Pancreas (tissue), 10 donors: ENCODE measurements at regions not wholly inside any gene's neighbourhood (a gene's known extent, or its start where the extent isn't known, plus 50 kb on each side); places are given as distances from the start of the nearest gene placed in this dataset.
"Not testable (repeated sequence)": the region's sequence is repeated elsewhere in the genome, so short reads cannot be mapped to it uniquely, and the experiment has no call there.

Experiments used
- ATAC-seq, 4 donors: fragments of 200-7000 bp; cut with Tn5 transposase; one replicate each; pipeline versions ENCODE4 v1.8.0 to v1.9.1; 2020; ENCODE audit warnings: mild to moderate bottlenecking in 4 of 4, moderate library complexity in 4 of 4
- DNase-seq, 6 donors: peaks; one replicate each; pipeline ENCODE4 v3.0.0-alpha.2; 2020
- FAIRE-seq: peaks from 2 replicates; lab custom pipeline; 2012; peaks lifted over from hg19 to GRCh38; lab: Jason Lieb, UNC
- H3K27ac ChIP-seq, 4 donors: fragments of 200-600 bp; sonication (generic); 1 replicate in 3 of 4; 2 replicates in 1 of 4; pipeline versions ENCODE4 v1.5.0 to v1.8.0; 2020
- H3K27me3 ChIP-seq, 4 donors: fragments of 200-600 bp; one replicate each; pipeline ENCODE4 v1.8.0; 2021
- H3K36me3 ChIP-seq, 3 donors: fragments of 200-600 bp; sonication (generic) in 1 of 3; one replicate each; pipeline versions ENCODE4 v1.5.0 to v1.8.0; 2020 to 2021
- H3K4me1 ChIP-seq, 3 donors: fragments of 200-600 bp; one replicate each; pipeline ENCODE4 v1.8.0; 2021
- H3K4me3 ChIP-seq, 4 donors: fragments of 200-600 bp; sonication (generic) in 2 of 4; one replicate each; pipeline versions ENCODE4 v1.5.0 to v1.8.0; 2020 to 2021
- H3K9me3 ChIP-seq, 4 donors: fragments of 200-600 bp; one replicate each; pipeline ENCODE4 v1.8.0; 2021
- WGBS, 2 donors: extraction: QIAGEN DNeasy Blood & Tissue Kit; methylation state at CpG; one replicate each; pipeline ENCODE4 v1.1.7; 2013; 5-methylcytosine and 5-hydroxymethylcytosine counted together
- intact Hi-C, 3 donors: fragments of 100-400 bp; cut with DNase I; formaldehyde crosslinking; loops; one replicate each; pipeline versions ENCODE4 v1.11.1 to v1.14.2; 2022
- TF ChIP-seq, protein P1 (sequence below), 4 donors: fragments of 200-600 bp; sonication (generic) in 3 of 4; IDR thresholded peaks; one replicate each; pipeline versions ENCODE4 v1.5.0 to v1.8.0; 2021; ENCODE audit warnings: antibody characterized with exemption in 4 of 4
- donor health status: healthy with polysubstance abuse.
- donor health status: DM: no; HTN: no; CAD: no; lungs with moderate emphysema.
- donor health status: DM: no; HTN: no; CAD: no.
- donor health status: control.
- donor health status: control.
- donor health status: Bipolar disorder and iron deficiency.
- donor health status: DM: yes; HTN: yes; CAD: no.
- donor health status: DM: no; HTN: no; CAD: no.
- donor health status: DM: no; HTN: no; CAD: no.
- donor health status: DM: yes; HTN: yes; CAD: no.

DNA sequence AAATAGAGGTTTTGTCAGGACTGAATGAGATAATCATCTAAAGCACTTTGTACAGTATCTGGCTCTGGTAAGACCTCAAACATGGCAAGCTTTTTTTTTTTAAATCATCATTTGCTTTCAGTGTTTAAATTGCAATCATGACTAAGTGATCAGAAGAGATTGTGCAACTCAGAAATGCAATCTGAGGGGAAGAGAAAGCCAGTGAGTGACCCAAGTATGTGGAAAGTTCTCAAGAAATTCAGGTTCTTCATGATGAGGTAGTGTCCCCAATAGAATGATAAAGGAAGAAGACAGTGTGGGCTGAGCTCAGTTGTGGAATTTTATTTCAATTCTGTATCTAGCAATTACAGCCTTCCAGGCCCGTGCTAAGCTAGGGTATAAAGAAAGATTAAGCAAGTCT, 132.2 kb upstream of the TBC1D5 start:
- Histone ChIP-seq H3K4me3 (no peak overlapping the region), H3K4me1 (no peaks in the 10 kb centered on the region), H3K27me3 (no peaks in the 10 kb centered on the region), H3K9me3 (no peaks in the 10 kb centered on the region), H3K36me3 (no peaks in the 10 kb centered on the region), H3K27ac (no peak overlapping the region)
- DNase-seq = no peak
- TF ChIP-seq, protein P1, sequence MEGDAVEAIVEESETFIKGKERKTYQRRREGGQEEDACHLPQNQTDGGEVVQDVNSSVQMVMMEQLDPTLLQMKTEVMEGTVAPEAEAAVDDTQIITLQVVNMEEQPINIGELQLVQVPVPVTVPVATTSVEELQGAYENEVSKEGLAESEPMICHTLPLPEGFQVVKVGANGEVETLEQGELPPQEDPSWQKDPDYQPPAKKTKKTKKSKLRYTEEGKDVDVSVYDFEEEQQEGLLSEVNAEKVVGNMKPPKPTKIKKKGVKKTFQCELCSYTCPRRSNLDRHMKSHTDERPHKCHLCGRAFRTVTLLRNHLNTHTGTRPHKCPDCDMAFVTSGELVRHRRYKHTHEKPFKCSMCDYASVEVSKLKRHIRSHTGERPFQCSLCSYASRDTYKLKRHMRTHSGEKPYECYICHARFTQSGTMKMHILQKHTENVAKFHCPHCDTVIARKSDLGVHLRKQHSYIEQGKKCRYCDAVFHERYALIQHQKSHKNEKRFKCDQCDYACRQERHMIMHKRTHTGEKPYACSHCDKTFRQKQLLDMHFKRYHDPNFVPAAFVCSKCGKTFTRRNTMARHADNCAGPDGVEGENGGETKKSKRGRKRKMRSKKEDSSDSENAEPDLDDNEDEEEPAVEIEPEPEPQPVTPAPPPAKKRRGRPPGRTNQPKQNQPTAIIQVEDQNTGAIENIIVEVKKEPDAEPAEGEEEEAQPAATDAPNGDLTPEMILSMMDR (IDR thresholded peaks at IDR 0.05) = no peak
- ATAC-seq = no peak
- FAIRE-seq = no peak
- intact Hi-C loops = no loop called here
- WGBS, 2 donors = 71 to 82% methylated on average over 1 of the region's 1 CpG

DNA sequence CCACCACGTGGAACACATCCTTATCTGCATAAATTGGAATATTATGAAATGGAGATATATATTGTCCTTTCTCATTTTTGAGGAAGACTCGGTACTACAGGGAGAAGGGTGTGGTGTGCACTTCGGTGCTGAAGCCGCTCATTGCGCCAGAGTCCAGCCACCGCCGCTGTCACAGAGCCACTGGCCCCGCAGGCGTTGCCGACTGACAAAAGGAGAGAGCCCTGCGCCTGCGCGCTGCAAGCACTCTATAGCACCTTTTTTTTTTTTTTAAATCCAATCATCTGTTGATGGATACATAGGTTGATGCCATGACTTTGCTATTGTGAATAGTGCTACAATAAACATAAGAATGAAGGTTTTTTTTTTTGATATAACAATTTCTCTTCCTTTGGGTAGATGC, 130.0 kb upstream of the TBC1D5 start:
- Histone ChIP-seq H3K27ac (no peak overlapping the region), H3K9me3 (no peaks in the 10 kb centered on the region), H3K4me3 (no peak overlapping the region), H3K4me1 (no peaks in the 10 kb centered on the region), H3K27me3 (no peaks in the 10 kb centered on the region), H3K36me3 (no peaks in the 10 kb centered on the region)
- DNase-seq (no peak), FAIRE-seq (no peak), ATAC-seq (no peak)
- TF ChIP-seq, protein P1 (IDR thresholded peaks at IDR 0.05) = no peak
- WGBS, 2 donors = 90 to 94% methylated on average over 13 of the region's 13 CpGs
- intact Hi-C loops = no loop called here

- Histone ChIP-seq H3K9me3 (no peaks in the 10 kb centered on the region), H3K4me3 (no peak overlapping the region), H3K27me3 (no peaks in the 10 kb centered on the region), H3K36me3 (no peaks in the 10 kb centered on the region), H3K4me1 (no peaks in the 10 kb centered on the region), H3K27ac (no peak overlapping the region)
- ATAC-seq (no peak), DNase-seq (no peak), FAIRE-seq (no peak)
- TF ChIP-seq, protein P1 (IDR thresholded peaks at IDR 0.05) = no peak
- WGBS, 2 donors = 66 to 74% methylated on average over 3 of the region's 3 CpGs
- intact Hi-C loops = no loop called here
Observed at GRCh38 chr3:17865631-17866030, 123.2 kb upstream of the TBC1D5 start.

- DNase-seq (no peak), ATAC-seq (no peak), FAIRE-seq (no peak)
- intact Hi-C loops = no loop called here
- TF ChIP-seq, protein P1 (IDR thresholded peaks at IDR 0.05) = no peak
- Histone ChIP-seq H3K9me3 (no peaks in the 10 kb centered on the region), H3K27me3 (no peaks in the 10 kb centered on the region), H3K27ac (no peak overlapping the region), H3K4me3 (no peak overlapping the region), H3K4me1 (no peaks in the 10 kb centered on the region), H3K36me3 (no peaks in the 10 kb centered on the region)
- 51 to 61% methylated on average over 2 of the region's 2 CpGs for WGBS, 2 donors
Observed at GRCh38 chr3:17861476-17861875, 119.0 kb upstream of the TBC1D5 start.

GRCh38 chr3:17860840-17861471, 118.5 kb upstream of the TBC1D5 start:
- intact Hi-C loops, DNase-seq, H3K27ac ChIP-seq, H3K4me3 ChIP-seq, H3K27me3 ChIP-seq, H3K36me3 ChIP-seq, H3K4me1 ChIP-seq, ATAC-seq, FAIRE-seq, H3K9me3 ChIP-seq: not testable (repeated sequence)
- WGBS, 2 donors = 78 to 81% methylated on average over 32 to 35 of the region's 35 CpGs
